Endothelial cell of umbilical vein (primary cell): ENCODE measurements at regions not wholly inside any gene's neighbourhood (a gene's known extent, or its start where the extent isn't known, plus 50 kb on each side); places are given as distances from the start of the nearest gene placed in this dataset.

ENCODE experiments used
- BruUV-seq: library from RNA; stranded (reverse); fragments of 400-500 nt; replicated peaks from 2 replicates; lab custom pipeline; 2021; lab: Mats Ljungman, UMichigan
- CTCF ChIA-PET: fragments of 300-600, 350-600 bp; sonication (Branson Sonifier 250); formaldehyde crosslinking; loops from one replicate; lab custom pipeline; 2021; ENCODE audit warnings: antibody characterized with exemption, inconsistent platforms; lab: Charles Lee
- POLR2A ChIA-PET: fragments of 300-600, 350-600 bp; sonication (Branson Sonifier 250); formaldehyde crosslinking; loops from one replicate; lab custom pipeline; 2021; ENCODE audit warnings: antibody characterized with exemption, inconsistent platforms; lab: Charles Lee
- DNase-seq: peaks from one replicate; pipeline ENCODE4 v3.0.0-alpha.2; 2011; ENCODE audit warnings: low read depth, low spot score
- FAIRE-seq: peaks from 2 replicates; lab custom pipeline; 2011; peaks lifted over from hg19 to GRCh38; lab: Jason Lieb, UNC
- H2AFZ ChIP-seq: 2 replicates; pipeline ENCODE4 v1.6.0; 2012; ENCODE audit warnings: low read depth, low read length, control low read depth, inconsistent platforms
- H3K27ac ChIP-seq: 2 replicates; pipeline ENCODE4 v1.5.1; 2011; ENCODE audit warnings: low read depth, mild to moderate bottlenecking, control low read depth, low read length, moderate library complexity; ENCODE audit not compliant: insufficient read depth
- H3K27me3 ChIP-seq, 2 experiments: 2 replicates each; pipeline versions ENCODE4 v1.6.0 to v1.6.1; 2011; ENCODE audit warnings: low read length in 2 of 2, mixed read lengths in 1 of 2; ENCODE audit not compliant: control insufficient read depth in 2 of 2, insufficient read depth in 2 of 2
- H3K36me3 ChIP-seq, 2 experiments: 2 replicates in 1 of 2; 3 replicates in 1 of 2; pipeline ENCODE4 v1.5.1; 2011; ENCODE audit warnings: low read length in 2 of 2, mild to moderate bottlenecking in 1 of 2, moderate library complexity in 1 of 2; ENCODE audit not compliant: control insufficient read depth in 2 of 2, insufficient read depth in 2 of 2; ENCODE audit errors: extremely low read depth in 1 of 2
- H3K4me1 ChIP-seq: 3 replicates; pipeline ENCODE4 v1.5.1; 2011; ENCODE audit warnings: mild to moderate bottlenecking, low read length; ENCODE audit not compliant: control insufficient read depth, insufficient read depth; ENCODE audit errors: extremely low read depth
- H3K4me2 ChIP-seq: 2 replicates; pipeline ENCODE4 v1.6.1; 2011; ENCODE audit warnings: low read length, control low read depth, mixed read lengths; ENCODE audit not compliant: insufficient read depth
- H3K4me3 ChIP-seq, 3 experiments: fragments of 200-600 bp in 1 of 3; sonication (generic), shearing (Covaris generic) in 1 of 3; replicated peaks in 1 of 3; 2 replicates each; pipeline ENCODE4 v1.5.1; 2011 to 2016; ENCODE audit warnings: control low read depth in 3 of 3, low read length in 3 of 3, mild to moderate bottlenecking in 2 of 3, inconsistent platforms in 1 of 3, low read depth in 1 of 3, moderate library complexity in 1 of 3; ENCODE audit not compliant: insufficient read depth in 1 of 3
- H3K79me2 ChIP-seq: 2 replicates; pipeline ENCODE4 v1.6.0; 2012; ENCODE audit warnings: low read length, inconsistent platforms; ENCODE audit not compliant: control insufficient read depth, insufficient read depth
- H3K9ac ChIP-seq: replicated peaks from 2 replicates; pipeline ENCODE3; 2011; ENCODE audit warnings: low read length, control low read depth; ENCODE audit not compliant: insufficient read depth; ENCODE audit errors: extremely low read depth
- H3K9me1 ChIP-seq: replicated peaks from 3 replicates; pipeline ENCODE4 v1.6.0; 2011; ENCODE audit warnings: mild to moderate bottlenecking, low read length; ENCODE audit not compliant: control insufficient read depth, insufficient read depth; ENCODE audit errors: extremely low read depth
- H3K9me3 ChIP-seq: replicated peaks from 2 replicates; pipeline ENCODE4 v1.5.1; 2012; ENCODE audit warnings: low read length, inconsistent platforms; ENCODE audit not compliant: control insufficient read depth, insufficient read depth
- H4K20me1 ChIP-seq: replicated peaks from 2 replicates; pipeline ENCODE3; 2011; ENCODE audit warnings: mild to moderate bottlenecking, low read length; ENCODE audit not compliant: control insufficient read depth, insufficient read depth; ENCODE audit errors: extremely low read depth
- CTCF ChIP-seq, 2 donors: IDR thresholded peaks; 1 replicate in 1 of 2; 2 replicates in 1 of 2; pipeline ENCODE4 v1.5.1; 2011; ENCODE audit warnings: low read length in 2 of 2, mild to moderate bottlenecking in 2 of 2, moderate library complexity in 2 of 2, control low read depth in 1 of 2, inconsistent platforms in 1 of 2, low read depth in 1 of 2; ENCODE audit not compliant: insufficient read depth in 1 of 2; ENCODE audit errors: extremely low read depth in 1 of 2
- EZH2 ChIP-seq: IDR thresholded peaks from 2 replicates; pipeline ENCODE4 v1.6.1; 2012; ENCODE audit warnings: borderline replicate concordance, low read depth, mild to moderate bottlenecking, moderate library complexity, low read length, inconsistent platforms; ENCODE audit not compliant: severe bottlenecking
- FOS ChIP-seq: IDR thresholded peaks from 2 replicates; pipeline ENCODE4 v1.6.1; 2011; ENCODE audit warnings: mild to moderate bottlenecking, low read length, moderate library complexity, borderline replicate concordance; ENCODE audit not compliant: insufficient read depth
- GATA2 ChIP-seq: IDR thresholded peaks from 2 replicates; pipeline ENCODE4 v1.7.0; 2011; ENCODE audit warnings: low read depth, mild to moderate bottlenecking, moderate library complexity, mixed read lengths, low read length; ENCODE audit not compliant: insufficient read length, insufficient read depth
- JUN ChIP-seq: IDR thresholded peaks from 2 replicates; pipeline ENCODE4 v1.6.1; 2011; ENCODE audit warnings: borderline replicate concordance, low read depth; ENCODE audit not compliant: insufficient read length, insufficient read depth
- MAX ChIP-seq: IDR thresholded peaks from 2 replicates; pipeline ENCODE4 v1.6.1; 2011; ENCODE audit not compliant: insufficient read depth, insufficient read length
- MYC ChIP-seq: IDR thresholded peaks from one replicate; pipeline ENCODE4 v1.6.1; 2011; ENCODE audit warnings: mild to moderate bottlenecking, low read depth, low read length
- POLR2A ChIP-seq: IDR thresholded peaks from 2 replicates; pipeline ENCODE4 v1.6.1; 2012; ENCODE audit warnings: low read depth, mild to moderate bottlenecking, control low read depth, low read length
- POLR2AphosphoS5 ChIP-seq: IDR thresholded peaks from 2 replicates; pipeline ENCODE4 v1.6.1; 2012; ENCODE audit warnings: low read depth, mild to moderate bottlenecking, control low read depth, low read length, moderate library complexity; ENCODE audit not compliant: insufficient read depth
- dilution Hi-C: fragments of 300-500 bp; cut with MboI; formaldehyde crosslinking; loops from one replicate; pipeline ENCODE4 v1.15.0; 2019; ENCODE audit warnings: low sequenced_read_pairs; ENCODE audit not compliant: extremely low pct_ligation_motif_present
- intact Hi-C: fragments of 100-400 bp; cut with micrococcal nuclease; formaldehyde crosslinking; loops from one replicate; pipeline ENCODE4 v1.10.0; 2022

GRCh38 chr12:83629931-83630330 lies 943.2 kb downstream of the TMTC2 start:
- H3K9me1 ChIP-seq, result no peaks in the 10 kb centered on the region
- H3K4me2 ChIP-seq, result no peak overlapping the region
- TF ChIP-seq CTCF (IDR thresholded peaks at IDR 0.05; ENCODE audit: extremely low read depth in 1 of 2, insufficient read depth in 1 of 2, low read depth in 1 of 2, low read length in 2 of 2) (no peak), POLR2A (no peak), EZH2 (no peak), MYC (no peak), MAX (no peak), GATA2 (no peak), JUN (no peak), FOS (no peak), POLR2AphosphoS5 (no peak)
- no peak overlapping the region for H2AFZ ChIP-seq
- H3K9me3 ChIP-seq, result no peaks in the 10 kb centered on the region
- no peaks in the 10 kb centered on the region for H3K36me3 ChIP-seq
- H3K79me2 ChIP-seq, result no peaks in the 10 kb centered on the region
- FAIRE-seq (no peak), DNase-seq (no peak)
- H3K4me1 ChIP-seq, result no peaks in the 10 kb centered on the region
- intact Hi-C loops (no loop called here), dilution Hi-C loops (no loop called here)
- H4K20me1 ChIP-seq, result no peaks in the 10 kb centered on the region
- no peak overlapping the region for H3K9ac ChIP-seq
- POLR2A ChIA-PET, result no interaction called here
- BruUV-seq, result no TSS peak
- H3K27me3 ChIP-seq, result no peaks in the 10 kb centered on the region
- no peak overlapping the region for H3K27ac ChIP-seq
- H3K4me3 ChIP-seq, result no peak overlapping the region
- CTCF ChIA-PET, result no interaction called here
